HL-60 (cell line): ENCODE measurements at regions not wholly inside any gene's neighbourhood (a gene's known extent, or its start where the extent isn't known, plus 50 kb on each side); places are given as distances from the start of the nearest gene placed in this dataset.

Source experiments
- CTCF ChIP-seq: IDR thresholded peaks from one replicate; pipeline ENCODE4 v1.5.1; 2011; ENCODE audit warnings: low read length, control low read depth, inconsistent platforms; ENCODE audit not compliant: insufficient read depth
- POLR2AphosphoS5 ChIP-seq: IDR thresholded peaks from 2 replicates; pipeline ENCODE4 v1.6.1; 2012; ENCODE audit warnings: low read depth
- REST ChIP-seq: IDR thresholded peaks from 2 replicates; pipeline ENCODE4 v1.6.1; 2012; ENCODE audit warnings: low read depth; ENCODE audit not compliant: insufficient replicate concordance

- TF ChIP-seq CTCF (no peak), REST (no peak), POLR2AphosphoS5 (no peak)
Observed at GRCh38 chr6:111928139-111928538, 54.9 kb upstream of the FYN start.
